H1 (cell line): ENCODE measurements at regions not wholly inside any gene's neighbourhood (a gene's known extent, or its start where the extent isn't known, plus 50 kb on each side); places are given as distances from the start of the nearest gene placed in this dataset.

Experiments
- CTCF ChIA-PET: fragments of 300-600 bp; sonication (Branson Sonifier 250); formaldehyde crosslinking; loops from one replicate; lab custom pipeline; 2021; ENCODE audit not compliant: partially characterized antibody; lab: Charles Lee
- POLR2A ChIA-PET: fragments of 300-600 bp; sonication (Branson Sonifier 250); formaldehyde crosslinking; loops from one replicate; lab custom pipeline; 2021; ENCODE audit warnings: inconsistent platforms; ENCODE audit not compliant: partially characterized antibody; lab: Charles Lee
- DNase-seq, 2 experiments: peaks; one replicate each; pipeline versions ENCODE4 v3.0.0 to v3.0.0-alpha.2; 2010 to 2022; ENCODE audit warnings: low spot score in 2 of 2, low read depth in 1 of 2, mixed read lengths in 1 of 2
- FAIRE-seq: peaks from 2 replicates; lab custom pipeline; 2011; peaks lifted over from hg19 to GRCh38; lab: Jason Lieb, UNC
- H2AFZ ChIP-seq: 2 replicates; pipeline ENCODE4 v1.8.1; 2012; ENCODE audit warnings: low read length, inconsistent platforms
- H2AK5ac ChIP-seq: 2 replicates; pipeline ENCODE4 v1.6.1; 2013; ENCODE audit warnings: low read depth, low read length
- H2BK120ac ChIP-seq: replicated peaks from 2 replicates; pipeline ENCODE3; 2013; ENCODE audit warnings: low read depth, low read length, inconsistent platforms
- H2BK12ac ChIP-seq: 2 replicates; pipeline ENCODE4 v1.6.1; 2013; ENCODE audit warnings: low read depth, low read length
- H2BK15ac ChIP-seq: 2 replicates; pipeline ENCODE4 v1.6.1; 2013; ENCODE audit warnings: low read length
- H2BK20ac ChIP-seq: 2 replicates; pipeline ENCODE4 v1.6.1; 2013; ENCODE audit warnings: low read length
- H2BK5ac ChIP-seq: 2 replicates; pipeline ENCODE4 v1.6.1; 2013; ENCODE audit warnings: low read depth, low read length
- H3K14ac ChIP-seq: 2 replicates; pipeline ENCODE4 v1.6.1; 2013; ENCODE audit warnings: inconsistent platforms; ENCODE audit not compliant: insufficient read length
- H3K18ac ChIP-seq: 2 replicates; pipeline ENCODE4 v1.6.1; 2013; ENCODE audit warnings: low read length; ENCODE audit errors: extremely low read depth
- H3K23ac ChIP-seq: 2 replicates; pipeline ENCODE4 v1.6.1; 2013; ENCODE audit warnings: inconsistent platforms; ENCODE audit not compliant: insufficient read length
- H3K23me2 ChIP-seq: 2 replicates; pipeline ENCODE4 v1.6.1; 2013; ENCODE audit warnings: low read depth, low read length
- H3K27ac ChIP-seq: 2 replicates; pipeline ENCODE4 v1.6.1; 2011; ENCODE audit warnings: low read depth, low read length, inconsistent platforms
- H3K27me3 ChIP-seq, 4 experiments: replicated peaks in 1 of 4; 1 replicate in 1 of 4; 2 replicates in 3 of 4; pipeline versions ENCODE4 v1.6.1 to v1.8.1; 2011 to 2013; ENCODE audit warnings: low read length in 3 of 4, mild to moderate bottlenecking in 3 of 4, inconsistent platforms in 2 of 4, mixed read lengths in 2 of 4, moderate library complexity in 1 of 4; ENCODE audit not compliant: control insufficient read depth in 3 of 4, insufficient read depth in 3 of 4; ENCODE audit errors: extremely low read depth in 1 of 4
- H3K36me3 ChIP-seq, 4 experiments: 2 replicates each; pipeline versions ENCODE4 v1.6.1 to v1.8.1; 2011 to 2013; ENCODE audit warnings: mild to moderate bottlenecking in 4 of 4, low read length in 3 of 4, moderate library complexity in 2 of 4, control low read depth in 1 of 4, inconsistent platforms in 1 of 4; ENCODE audit not compliant: insufficient read depth in 4 of 4, control insufficient read depth in 2 of 4
- H3K4ac ChIP-seq: replicated peaks from 2 replicates; pipeline ENCODE3; 2013; ENCODE audit warnings: low read length, low read depth, mixed read lengths, inconsistent platforms; ENCODE audit not compliant: insufficient read length
- H3K4me1 ChIP-seq, 4 experiments: replicated peaks in 1 of 4; 1 replicate in 1 of 4; 2 replicates in 3 of 4; pipeline versions ENCODE4 v1.6.1 to v1.8.1; 2011 to 2013; ENCODE audit warnings: low read length in 3 of 4, inconsistent platforms in 2 of 4, mixed read lengths in 1 of 4; ENCODE audit not compliant: insufficient read depth in 4 of 4, control insufficient read depth in 3 of 4
- H3K4me2 ChIP-seq, 2 experiments: 2 replicates each; pipeline versions ENCODE4 v1.6.1 to v1.8.1; 2011 to 2013; ENCODE audit warnings: low read depth in 2 of 2, low read length in 2 of 2, control low read depth in 1 of 2, inconsistent platforms in 1 of 2, mild to moderate bottlenecking in 1 of 2; ENCODE audit not compliant: insufficient read depth in 1 of 2
- H3K4me3 ChIP-seq, 4 experiments: fragments of 200-600, 300-600 bp in 1 of 4; sonication (generic), shearing (Covaris generic), sonication (Bioruptor Twin) in 1 of 4; 2 replicates each; pipeline versions ENCODE4 v1.5.1 to v1.8.1; 2011 to 2016; ENCODE audit warnings: low read length in 4 of 4, low read depth in 3 of 4, control low read depth in 2 of 4, inconsistent platforms in 2 of 4, mild to moderate bottlenecking in 2 of 4, mixed read lengths in 1 of 4, moderate library complexity in 1 of 4; ENCODE audit not compliant: insufficient read depth in 2 of 4; ENCODE audit errors: extremely low read depth in 1 of 4
- H3K56ac ChIP-seq: replicated peaks from 2 replicates; pipeline ENCODE3; 2013; ENCODE audit warnings: low read depth, mild to moderate bottlenecking, mixed read lengths, low read length, inconsistent platforms; ENCODE audit not compliant: insufficient read length
- H3K79me1 ChIP-seq: 2 replicates; pipeline ENCODE4 v1.6.1; 2013; ENCODE audit warnings: low read depth, low read length, control low read depth
- H3K79me2 ChIP-seq, 2 experiments: 2 replicates each; pipeline versions ENCODE4 v1.6.1 to v1.8.1; 2012 to 2013; ENCODE audit warnings: low read length in 2 of 2, mild to moderate bottlenecking in 2 of 2, inconsistent platforms in 1 of 2; ENCODE audit not compliant: insufficient read depth in 2 of 2, control insufficient read depth in 1 of 2
- H3K9ac ChIP-seq, 4 experiments: replicated peaks in 1 of 4; 1 replicate in 1 of 4; 2 replicates in 3 of 4; pipeline versions ENCODE4 v1.6.1 to v1.8.1; 2011 to 2013; ENCODE audit warnings: low read depth in 3 of 4, low read length in 3 of 4, control low read depth in 2 of 4, mild to moderate bottlenecking in 2 of 4, moderate library complexity in 2 of 4, inconsistent platforms in 1 of 4; ENCODE audit errors: extremely low read depth in 1 of 4
- H3K9me3 ChIP-seq, 2 experiments: 2 replicates each; pipeline versions ENCODE4 v1.6.1 to v1.8.1; 2012 to 2013; ENCODE audit warnings: mild to moderate bottlenecking in 2 of 2, moderate library complexity in 2 of 2, control low read depth in 1 of 2, inconsistent platforms in 1 of 2, low read depth in 1 of 2, low read length in 1 of 2, mixed read lengths in 1 of 2; ENCODE audit not compliant: insufficient read depth in 2 of 2
- H4K20me1 ChIP-seq, 2 experiments: replicated peaks in 1 of 2; 2 replicates each; pipeline versions ENCODE3 to v1.8.1; 2011 to 2013; ENCODE audit warnings: inconsistent platforms in 2 of 2, low read length in 2 of 2, mild to moderate bottlenecking in 1 of 2; ENCODE audit not compliant: insufficient read depth in 2 of 2, control insufficient read depth in 1 of 2
- H4K5ac ChIP-seq: 2 replicates; pipeline ENCODE4 v1.6.1; 2013; ENCODE audit warnings: low read length, low read depth, mixed read lengths, inconsistent platforms; ENCODE audit not compliant: insufficient read length
- H4K8ac ChIP-seq: 2 replicates; pipeline ENCODE4 v1.8.0; 2013; ENCODE audit warnings: mild to moderate bottlenecking, moderate library complexity, low read length, inconsistent platforms; ENCODE audit not compliant: insufficient read depth; ENCODE audit errors: extremely low read depth
- H4K91ac ChIP-seq: replicated peaks from 2 replicates; pipeline ENCODE3; 2013; ENCODE audit warnings: low read length, mixed read lengths, inconsistent platforms; ENCODE audit not compliant: insufficient read length
- TAF1 ChIP-seq: IDR thresholded peaks from 2 replicates; pipeline ENCODE4 v1.6.1; 2011; ENCODE audit warnings: mild to moderate bottlenecking, low read depth, low read length
- WGBS, 2 experiments: shearing (Covaris generic) in 1 of 2; methylation state at CpG; one replicate each; pipeline versions ENCODE4 v1.1.6 to v1.1.7; 2013 to 2015; ENCODE audit warnings: low lambda C conversion rate in 2 of 2, mixed read lengths in 2 of 2, inconsistent platforms in 1 of 2, low coverage in 1 of 2, missing lambda C conversion rate in 1 of 2; ENCODE audit not compliant: insufficient replicate concordance in 2 of 2, insufficient coverage in 1 of 2, insufficient read length in 1 of 2; ENCODE audit errors: extremely low coverage in 1 of 2, missing lambda C conversion rate in 1 of 2; 5-methylcytosine and 5-hydroxymethylcytosine counted together

- Histone ChIP-seq H2BK5ac (no peak overlapping the region), H2BK120ac (no peak overlapping the region), H3K4me2 (no peak overlapping the region), H2AK5ac (no peak overlapping the region), H4K20me1 (no peaks in the 10 kb centered on the region), H3K4me3 (no peak overlapping the region), H3K79me2 (no peaks in the 10 kb centered on the region), H4K5ac (no peak overlapping the region), H3K4me1 (no peaks in the 10 kb centered on the region), H3K23me2 (no peaks in the 10 kb centered on the region), H3K79me1 (no peaks in the 10 kb centered on the region), H3K56ac (no peak overlapping the region), H4K91ac (no peak overlapping the region), H3K23ac (no peak overlapping the region), H2BK12ac (no peak overlapping the region), H2AFZ (no peak overlapping the region), H3K4ac (no peak overlapping the region), H4K8ac (no peak overlapping the region), H3K18ac (no peak overlapping the region), H3K27me3 (no peaks in the 10 kb centered on the region), H2BK20ac (no peak overlapping the region; the same call in 1 of the 2 replicates), H3K14ac (no peak overlapping the region), H3K36me3 (no peaks in the 10 kb centered on the region), H3K27ac (no peak overlapping the region), H2BK15ac (no peak overlapping the region), H3K9me3 (no peaks in the 10 kb centered on the region), H3K9ac (no peak overlapping the region)
- POLR2A ChIA-PET = no interaction called here
- 83% methylated on average over 4 of the region's 4 CpGs; no CpG with 5 or more reads in 1 of the 2 experiments for WGBS, 2 experiments
- DNase-seq (no peak), FAIRE-seq (no peak)
- CTCF ChIA-PET = no interaction called here
- no peak for TF ChIP-seq TAF1
Measured at GRCh38 chr5:3999929-4000328, 404.3 kb downstream of the IRX1 start.
